ENCODE measurements at regions not wholly inside any gene's neighbourhood (a gene's known extent, or its start where the extent isn't known, plus 50 kb on each side); places are given as distances from the start of the nearest gene placed in this dataset.
"Not testable (repeated sequence)": the region's sequence is repeated elsewhere in the genome, so short reads cannot be mapped to it uniquely, and the experiment has no call there.

DNA sequence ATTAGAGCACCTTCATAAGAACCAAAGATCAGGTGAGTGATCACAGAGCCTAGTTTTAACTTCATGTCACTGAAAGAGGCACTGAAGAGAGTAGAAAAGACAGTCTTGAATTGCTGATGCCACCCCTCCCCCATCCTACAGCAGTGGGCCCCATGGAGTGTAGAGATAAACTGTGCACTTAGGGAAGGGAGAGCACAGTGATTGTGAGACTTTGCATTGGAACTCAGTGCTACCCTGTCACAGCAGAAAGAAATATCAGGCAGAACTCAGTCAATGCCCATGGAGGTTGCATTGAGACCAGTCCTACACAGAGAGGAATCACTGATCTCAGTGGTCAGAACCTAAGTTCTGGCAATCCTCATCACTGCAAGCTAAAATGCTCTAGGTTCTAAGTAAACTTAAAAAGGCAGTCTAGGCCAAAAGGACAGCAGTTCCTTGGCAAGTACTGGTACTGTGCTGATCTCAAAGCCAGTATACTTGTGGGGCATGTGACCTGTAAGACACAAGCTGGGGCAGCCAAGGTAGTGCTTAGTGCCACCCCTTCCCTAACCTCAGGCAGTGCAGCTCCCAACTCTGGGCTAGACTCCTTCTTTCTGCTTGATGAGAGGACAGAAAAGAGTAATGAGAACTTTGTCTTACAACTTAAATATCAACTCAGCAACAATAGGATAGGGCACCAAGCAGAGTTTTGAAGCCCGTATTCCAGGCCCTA, 94.1 kb downstream of the FSCB start:
- H3K27ac Mint-ChIP-seq = no peak overlapping the region
- no peaks in the 10 kb centered on the region for H3K4me1 Mint-ChIP-seq (ENCODE audit: low read depth in 2 of 2)
- no peak overlapping the region for H3K4me3 Mint-ChIP-seq
- no peaks in the 10 kb centered on the region for H3K27me3 Mint-ChIP-seq
- ATAC-seq (no peak), DNase-seq (ENCODE audit: low spot score) (no peak)
- peaks cover 16% of the 10 kb centered on the region for H3K9me3 Mint-ChIP-seq
- peaks cover 6% of the 10 kb centered on the region for H3K36me3 Mint-ChIP-seq

GRCh38 chr14:44405011-44405486, 102.0 kb downstream of the FSCB start:
- Mint-ChIP-seq H3K27ac (no peak overlapping the region), H3K9me3 (peaks cover 11% of the 10 kb centered on the region), H3K36me3 (no peaks in the 10 kb centered on the region), H3K4me3 (no peak overlapping the region), H3K27me3 (no peaks in the 10 kb centered on the region), H3K4me1 (ENCODE audit: low read depth in 2 of 2) (no peaks in the 10 kb centered on the region)
- DNase-seq (ENCODE audit: low spot score) (no peak), ATAC-seq (no peak)

- DNase-seq (ENCODE audit: low spot score) (no peak), ATAC-seq (no peak)
- Mint-ChIP-seq H3K9me3 (peaks cover 14% of the 10 kb centered on the region), H3K27ac (no peak overlapping the region), H3K4me3 (no peak overlapping the region), H3K36me3 (no peaks in the 10 kb centered on the region), H3K4me1 (ENCODE audit: low read depth in 2 of 2) (no peaks in the 10 kb centered on the region), H3K27me3 (no peaks in the 10 kb centered on the region)
Measured at GRCh38 chr14:44404599-44404998, 102.5 kb downstream of the FSCB start.

GRCh38 chr14:44404036-44404435, 103.0 kb downstream of the FSCB start:
- no peak for ATAC-seq
- Mint-ChIP-seq H3K4me1 (ENCODE audit: low read depth in 2 of 2) (no peaks in the 10 kb centered on the region), H3K27me3 (no peaks in the 10 kb centered on the region), H3K4me3 (no peak overlapping the region), H3K9me3 (peaks cover 18% of the 10 kb centered on the region), H3K27ac (no peak overlapping the region), H3K36me3 (no peaks in the 10 kb centered on the region)
- DNase-seq (ENCODE audit: low spot score) = no peak

DNA sequence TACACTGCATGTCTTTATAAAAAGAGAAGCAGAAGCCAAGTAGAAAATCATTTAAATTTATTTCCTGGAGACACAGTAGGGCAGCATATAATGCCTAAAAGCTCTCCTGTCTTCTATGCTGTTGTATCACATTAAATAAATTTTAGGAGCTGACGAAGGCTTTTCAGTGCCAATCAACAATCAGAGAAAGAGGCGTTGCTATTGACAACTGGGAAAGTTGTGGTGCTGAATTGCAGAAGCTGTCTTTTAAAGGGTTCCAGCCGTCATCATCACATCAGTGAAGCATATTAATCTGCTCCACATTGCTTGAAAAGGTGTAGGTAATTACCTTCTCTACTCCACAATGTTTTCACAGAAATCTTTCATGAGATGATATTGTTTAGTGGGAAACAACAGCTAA, 103.9 kb downstream of the FSCB start:
- peaks cover 22% of the 10 kb centered on the region for H3K9me3 Mint-ChIP-seq
- H3K27me3 Mint-ChIP-seq = no peaks in the 10 kb centered on the region
- H3K4me3 Mint-ChIP-seq = no peak overlapping the region
- no peaks in the 10 kb centered on the region for H3K4me1 Mint-ChIP-seq (ENCODE audit: low read depth in 2 of 2)
- DNase-seq (ENCODE audit: low spot score) (no peak), ATAC-seq (no peak)
- no peak overlapping the region for H3K27ac Mint-ChIP-seq
- H3K36me3 Mint-ChIP-seq = no peaks in the 10 kb centered on the region

- ATAC-seq (no peak), DNase-seq (ENCODE audit: low spot score) (no peak)
- no peaks in the 10 kb centered on the region for H3K27me3 Mint-ChIP-seq
- H3K36me3 Mint-ChIP-seq = no peaks in the 10 kb centered on the region
- H3K27ac Mint-ChIP-seq = no peak overlapping the region
- no peaks in the 10 kb centered on the region for H3K4me1 Mint-ChIP-seq (ENCODE audit: low read depth in 2 of 2)
- H3K4me3 Mint-ChIP-seq = no peak overlapping the region
- peaks cover 25% of the 10 kb centered on the region for H3K9me3 Mint-ChIP-seq
Measured at GRCh38 chr14:44396226-44396625, 110.9 kb downstream of the FSCB start.

GRCh38 chr14:44392984-44393383, 114.1 kb downstream of the FSCB start:
- no peak for DNase-seq (ENCODE audit: low spot score)
- Mint-ChIP-seq H3K27ac (no peak overlapping the region), H3K4me1 (ENCODE audit: low read depth in 2 of 2) (no peaks in the 10 kb centered on the region), H3K9me3 (peaks cover 12% of the 10 kb centered on the region), H3K36me3 (no peaks in the 10 kb centered on the region), H3K4me3 (no peak overlapping the region), H3K27me3 (no peaks in the 10 kb centered on the region)
- ATAC-seq = no peak

DNA sequence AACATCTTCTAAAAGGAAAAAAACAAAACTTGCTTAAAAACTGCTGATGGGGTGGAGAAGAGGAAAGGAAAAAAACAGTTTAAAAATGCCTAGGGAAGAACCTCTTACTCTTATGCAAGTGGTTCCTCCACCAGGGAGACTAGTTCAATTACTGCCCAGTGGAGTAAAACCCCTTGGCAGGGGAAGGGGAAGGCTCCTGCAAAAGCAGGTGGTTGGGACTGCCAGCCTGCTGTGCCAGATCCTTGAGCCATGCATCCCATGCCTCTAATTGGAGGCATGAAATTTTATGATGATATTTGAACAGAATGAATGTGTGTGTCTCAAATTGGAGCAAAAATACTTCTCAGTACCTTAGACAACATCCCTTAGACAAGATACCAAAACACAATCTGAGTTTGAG, 118.8 kb downstream of the FSCB start:
- H3K27ac Mint-ChIP-seq = no peak overlapping the region
- DNase-seq (ENCODE audit: low spot score) = no peak
- peaks cover 6% of the 10 kb centered on the region for H3K36me3 Mint-ChIP-seq
- no peak for ATAC-seq
- no peaks in the 10 kb centered on the region for H3K4me1 Mint-ChIP-seq (ENCODE audit: low read depth in 2 of 2)
- no peaks in the 10 kb centered on the region for H3K9me3 Mint-ChIP-seq
- H3K27me3 Mint-ChIP-seq = no peaks in the 10 kb centered on the region
- H3K4me3 Mint-ChIP-seq = no peak overlapping the region

DNA sequence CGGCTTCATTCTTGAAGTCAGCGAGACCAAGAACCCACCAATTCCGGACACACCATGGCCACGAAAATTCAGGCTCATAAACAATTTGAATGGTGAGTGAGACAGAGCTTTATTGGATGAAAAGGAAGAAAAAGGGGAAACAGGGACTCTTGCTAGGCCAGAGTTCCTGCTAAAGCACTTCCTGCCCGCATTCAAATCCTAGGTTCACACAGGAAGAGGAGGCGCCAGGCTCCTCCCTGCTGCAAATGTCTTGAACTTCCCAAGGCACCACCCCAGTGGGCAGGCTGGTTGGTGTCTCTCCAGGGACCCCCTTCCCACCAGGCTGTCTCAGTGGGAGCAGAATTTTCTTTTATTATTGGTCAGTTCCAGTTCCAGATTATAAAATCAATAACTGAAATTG, 121.2 kb downstream of the FSCB start:
- ATAC-seq (no peak), DNase-seq (ENCODE audit: low spot score) (no peak)
- Mint-ChIP-seq H3K4me3 (no peak overlapping the region), H3K27me3 (no peaks in the 10 kb centered on the region), H3K36me3 (peaks cover 6% of the 10 kb centered on the region), H3K4me1 (ENCODE audit: low read depth in 2 of 2) (no peaks in the 10 kb centered on the region), H3K27ac (no peak overlapping the region), H3K9me3 (peaks cover 3% of the 10 kb centered on the region)

- H3K36me3 Mint-ChIP-seq; H3K27me3 Mint-ChIP-seq; H3K4me1 Mint-ChIP-seq (ENCODE audit: low read depth in 2 of 2); ATAC-seq; H3K4me3 Mint-ChIP-seq; DNase-seq (ENCODE audit: low spot score); H3K27ac Mint-ChIP-seq; H3K9me3 Mint-ChIP-seq: not testable (repeated sequence)
Measured at GRCh38 chr14:44385296-44385695, 121.8 kb downstream of the FSCB start.

DNA sequence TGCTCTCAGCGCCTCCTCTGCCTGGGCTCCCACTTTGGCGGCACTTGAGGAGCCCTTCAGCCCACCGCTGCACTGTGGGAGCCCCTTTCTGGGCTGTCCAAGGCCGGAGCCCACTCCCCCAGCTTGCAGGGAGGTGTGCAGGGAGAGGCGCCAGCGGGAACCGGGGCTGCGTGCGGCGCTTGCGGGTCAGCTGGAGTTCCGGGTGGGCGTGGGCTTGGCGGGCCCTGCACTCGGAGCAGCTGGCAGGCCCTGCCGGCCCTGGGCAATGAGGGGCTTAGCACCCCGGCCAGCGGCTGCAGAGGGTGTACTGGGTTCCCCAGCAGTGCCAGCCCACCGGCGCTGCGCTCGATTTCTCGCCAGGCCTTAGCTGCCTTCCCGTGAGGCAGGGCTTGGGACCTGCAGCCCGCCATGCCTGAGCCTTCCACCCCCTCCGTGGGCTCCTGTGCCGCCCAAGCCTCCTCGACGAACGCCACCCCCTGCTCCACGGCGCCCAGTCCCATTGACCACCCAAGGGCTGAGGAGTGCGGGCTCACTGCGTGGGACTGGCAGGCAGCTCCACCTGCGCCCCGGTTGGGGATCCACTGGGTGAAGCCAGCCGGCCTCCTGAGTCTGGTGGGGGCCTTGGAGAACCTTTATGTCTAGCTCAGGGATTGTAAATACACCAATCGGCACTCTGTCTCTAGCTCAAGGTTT, 122.3 kb downstream of the FSCB start:
- DNase-seq (ENCODE audit: low spot score); H3K36me3 Mint-ChIP-seq; H3K27ac Mint-ChIP-seq; H3K4me1 Mint-ChIP-seq (ENCODE audit: low read depth in 2 of 2); ATAC-seq; H3K27me3 Mint-ChIP-seq; H3K9me3 Mint-ChIP-seq; H3K4me3 Mint-ChIP-seq: not testable (repeated sequence)

- ATAC-seq = no peak
- DNase-seq (ENCODE audit: low spot score) = no peak
- H3K9me3 Mint-ChIP-seq = peaks cover 3% of the 10 kb centered on the region
Measured at GRCh38 chr14:44384093-44384492, 123.0 kb downstream of the FSCB start.

GRCh38 chr14:44383636-44384035, 123.4 kb downstream of the FSCB start:
- DNase-seq (ENCODE audit: low spot score) (no peak), ATAC-seq (no peak)
- no peaks in the 10 kb centered on the region for H3K27me3 Mint-ChIP-seq
- H3K27ac Mint-ChIP-seq = no peak overlapping the region
- H3K4me1 Mint-ChIP-seq (ENCODE audit: low read depth in 2 of 2) = no peaks in the 10 kb centered on the region
- H3K4me3 Mint-ChIP-seq = no peak overlapping the region
- peaks cover 6% of the 10 kb centered on the region for H3K36me3 Mint-ChIP-seq
- H3K9me3 Mint-ChIP-seq = peaks cover 3% of the 10 kb centered on the region

More at GRCh38 chr14:44384093-44384492, 123.0 kb downstream of the FSCB start:
- H3K4me1 Mint-ChIP-seq (ENCODE audit: low read depth in 2 of 2) = no peaks in the 10 kb centered on the region
- no peak overlapping the region for H3K4me3 Mint-ChIP-seq
- no peaks in the 10 kb centered on the region for H3K27me3 Mint-ChIP-seq
- H3K27ac Mint-ChIP-seq = no peak overlapping the region
- peaks cover 6% of the 10 kb centered on the region for H3K36me3 Mint-ChIP-seq

DNA sequence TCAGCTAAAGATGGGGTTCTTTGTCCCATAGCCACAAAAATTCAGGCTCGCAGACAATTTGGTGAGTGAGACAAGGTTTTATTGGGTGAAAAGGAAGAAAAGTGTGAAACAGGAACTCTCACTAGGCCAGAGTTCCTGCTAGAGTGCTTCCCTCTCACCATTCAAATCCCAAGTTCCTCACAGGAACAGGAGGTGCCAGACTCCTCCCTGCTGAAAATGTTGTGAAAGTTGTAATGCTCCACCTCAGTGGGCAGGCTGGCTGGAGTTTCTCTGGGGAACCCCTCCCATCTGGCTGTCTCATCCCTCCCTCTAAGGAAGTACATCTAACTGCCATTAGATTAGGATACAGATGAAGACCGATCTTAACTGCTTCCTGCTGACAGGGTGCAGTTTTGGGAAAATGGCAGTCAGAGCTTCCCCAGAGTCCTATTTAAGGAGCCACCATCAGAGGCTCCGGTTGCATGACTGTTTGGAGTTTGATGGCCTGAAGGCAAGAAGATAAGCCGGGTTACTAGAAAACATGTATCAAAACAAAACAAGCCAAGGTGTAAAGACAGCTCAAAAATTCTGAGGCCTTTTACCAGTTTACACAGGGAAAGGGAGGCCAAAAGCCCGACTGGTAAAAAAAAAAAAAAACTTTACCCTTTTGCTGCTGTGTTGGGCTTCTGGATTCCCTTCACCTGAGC, 127.6 kb downstream of the FSCB start:
- Mint-ChIP-seq H3K27ac (no peak overlapping the region), H3K4me3 (no peak overlapping the region), H3K9me3 (peaks cover 13% of the 10 kb centered on the region), H3K27me3 (no peaks in the 10 kb centered on the region), H3K4me1 (ENCODE audit: low read depth in 2 of 2) (no peaks in the 10 kb centered on the region), H3K36me3 (peaks cover 10% of the 10 kb centered on the region)
- ATAC-seq (no peak), DNase-seq (ENCODE audit: low spot score) (no peak)

Data from natural killer cell treated with Interleukin-12 subunit alpha and Interleukin-12 subunit beta and Interleukin-15 and Interleukin-18, amount 100 ng/mL, for 72 hours (primary cell).